Esophagus mucosa (tissue), 1 donor: ENCODE measurements at regions not wholly inside any gene's neighbourhood (a gene's known extent, or its start where the extent isn't known, plus 50 kb on each side); places are given as distances from the start of the nearest gene placed in this dataset.
A peak's percentile ranks its signal among the peaks of the same experiment; 100 is the strongest.
"Not testable (repeated sequence)": the region's sequence is repeated elsewhere in the genome, so short reads cannot be mapped to it uniquely, and the experiment has no call there.

ENCODE experiments used
- ATAC-seq: fragments of 200-7000 bp; cut with Tn5 transposase; one replicate; pipeline ENCODE4 v1.9.1; 2020
- donor health status: DM: yes; HTN: yes; CAD: no.

- ATAC-seq: no peak
Observed at GRCh38 chr3:150357923-150358607, 50.0 kb upstream of the TSC22D2 start.

GRCh38 chr3:150357140-150357539 is 51.0 kb upstream of the TSC22D2 start:
- no peak for ATAC-seq

GRCh38 chr3:150355574-150355973 is 52.5 kb upstream of the TSC22D2 start:
- ATAC-seq: no peak

GRCh38 chr3:150352931-150353330 is 55.2 kb upstream of the TSC22D2 start:
- ATAC-seq: no peak

- ATAC-seq: peak; percentile 73
Observed at GRCh38 chr3:150351398-150351797, 56.7 kb upstream of the TSC22D2 start.

GRCh38 chr3:150349314-150350097 is 58.6 kb upstream of the TSC22D2 start:
- peak; percentile 34 for ATAC-seq

- peak; percentile 79 for ATAC-seq
Observed at GRCh38 chr3:150348500-150348899, 59.6 kb upstream of the TSC22D2 start.

- ATAC-seq: peak; percentile 49
Observed at GRCh38 chr3:150346981-150347863, 60.9 kb upstream of the TSC22D2 start.

- ATAC-seq: no peak
Observed at GRCh38 chr3:150346266-150346665, 61.8 kb upstream of the TSC22D2 start.

- ATAC-seq: peak; percentile 89
Observed at GRCh38 chr3:150345021-150345538, 63.0 kb upstream of the TSC22D2 start.

- no peak for ATAC-seq
Observed at GRCh38 chr3:150344079-150344759, 63.9 kb upstream of the TSC22D2 start.

GRCh38 chr3:150342896-150343467 is 65.1 kb upstream of the TSC22D2 start:
- no peak for ATAC-seq

- ATAC-seq: peak; percentile 62
Observed at GRCh38 chr3:150341891-150342290, 66.2 kb upstream of the TSC22D2 start.

GRCh38 chr3:150336363-150336762 is 71.7 kb upstream of the TSC22D2 start:
- not testable (repeated sequence) for ATAC-seq

- no peak for ATAC-seq
Observed at GRCh38 chr3:150335631-150336030, 72.5 kb upstream of the TSC22D2 start.

GRCh38 chr3:150334974-150335373 is 73.1 kb upstream of the TSC22D2 start:
- ATAC-seq: no peak

GRCh38 chr3:150333477-150333876 is 74.6 kb upstream of the TSC22D2 start:
- ATAC-seq: no peak

- ATAC-seq: no peak
Observed at GRCh38 chr3:150331978-150332568, 76.0 kb upstream of the TSC22D2 start.

GRCh38 chr3:150330872-150331271 is 77.2 kb upstream of the TSC22D2 start:
- peak; percentile 37 for ATAC-seq

GRCh38 chr3:150330174-150330573 is 77.9 kb upstream of the TSC22D2 start:
- no peak for ATAC-seq

- ATAC-seq: no peak
Observed at GRCh38 chr3:150329408-150329807, 78.7 kb upstream of the TSC22D2 start.
